ENCODE measurements at regions not wholly inside any gene's neighbourhood (a gene's known extent, or its start where the extent isn't known, plus 50 kb on each side); places are given as distances from the start of the nearest gene placed in this dataset.

GRCh38 chr2:120904379-120904778 is 168.7 kb downstream of the GLI2 start:
- TF ChIP-seq, protein P1, sequence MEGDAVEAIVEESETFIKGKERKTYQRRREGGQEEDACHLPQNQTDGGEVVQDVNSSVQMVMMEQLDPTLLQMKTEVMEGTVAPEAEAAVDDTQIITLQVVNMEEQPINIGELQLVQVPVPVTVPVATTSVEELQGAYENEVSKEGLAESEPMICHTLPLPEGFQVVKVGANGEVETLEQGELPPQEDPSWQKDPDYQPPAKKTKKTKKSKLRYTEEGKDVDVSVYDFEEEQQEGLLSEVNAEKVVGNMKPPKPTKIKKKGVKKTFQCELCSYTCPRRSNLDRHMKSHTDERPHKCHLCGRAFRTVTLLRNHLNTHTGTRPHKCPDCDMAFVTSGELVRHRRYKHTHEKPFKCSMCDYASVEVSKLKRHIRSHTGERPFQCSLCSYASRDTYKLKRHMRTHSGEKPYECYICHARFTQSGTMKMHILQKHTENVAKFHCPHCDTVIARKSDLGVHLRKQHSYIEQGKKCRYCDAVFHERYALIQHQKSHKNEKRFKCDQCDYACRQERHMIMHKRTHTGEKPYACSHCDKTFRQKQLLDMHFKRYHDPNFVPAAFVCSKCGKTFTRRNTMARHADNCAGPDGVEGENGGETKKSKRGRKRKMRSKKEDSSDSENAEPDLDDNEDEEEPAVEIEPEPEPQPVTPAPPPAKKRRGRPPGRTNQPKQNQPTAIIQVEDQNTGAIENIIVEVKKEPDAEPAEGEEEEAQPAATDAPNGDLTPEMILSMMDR (IDR thresholded peaks at IDR 0.05) = no peak
- TF ChIP-seq POLR2A (IDR thresholded peaks at IDR 0.05) = no peak
